HEK293T (cell line): ENCODE measurements at regions not wholly inside any gene's neighbourhood (a gene's known extent, or its start where the extent isn't known, plus 50 kb on each side); places are given as distances from the start of the nearest gene placed in this dataset.

Experiments
- CTCF ChIA-PET: fragments of 350-600 bp; formaldehyde crosslinking; extraction: SDS; loops from one replicate; lab custom pipeline; 2021; ENCODE audit warnings: antibody characterized with exemption, inconsistent platforms; lab: Yijun Ruan, JAX
- POLR2A ChIA-PET: fragments of 350-600 bp; formaldehyde crosslinking; extraction: SDS; loops from one replicate; lab custom pipeline; 2020; ENCODE audit warnings: antibody characterized with exemption, inconsistent platforms; lab: Yijun Ruan, JAX
- DNase-seq: peaks from one replicate; pipeline ENCODE4 v3.0.0; 2012; ENCODE audit warnings: mixed read lengths; ENCODE audit errors: extremely low spot score
- ARNT ChIP-seq: fragments of 450-650 bp; IDR thresholded peaks from 2 replicates; pipeline ENCODE4 v1.6.1; 2017; ENCODE audit warnings: mild to moderate bottlenecking
- BHLHE40 ChIP-seq: fragments of 450-650 bp; IDR thresholded peaks from 2 replicates; pipeline ENCODE4 v1.6.1; 2016; ENCODE audit warnings: mild to moderate bottlenecking, moderate library complexity, borderline replicate concordance
- CTBP1 ChIP-seq: fragments of 450-650 bp; IDR thresholded peaks from 2 replicates; pipeline ENCODE4 v1.6.1; 2016; ENCODE audit warnings: borderline replicate concordance
- ELF4 ChIP-seq: fragments of 450-650 bp; IDR thresholded peaks from 2 replicates; pipeline ENCODE4 v1.6.1; 2017; ENCODE audit warnings: antibody characterized with exemption
- FOXA1 ChIP-seq: fragments of 450-650 bp; IDR thresholded peaks from 2 replicates; pipeline ENCODE4 v1.6.1; 2016; ENCODE audit warnings: mild to moderate bottlenecking
- FOXK2 ChIP-seq: fragments of 450-650 bp; IDR thresholded peaks from 2 replicates; pipeline ENCODE4 v1.6.1; 2016; ENCODE audit warnings: mild to moderate bottlenecking
- FOXM1 ChIP-seq: fragments of 450-650 bp; IDR thresholded peaks from 2 replicates; pipeline ENCODE4 v1.6.1; 2017; ENCODE audit warnings: mild to moderate bottlenecking, borderline replicate concordance
- HDGF ChIP-seq: fragments of 450-650 bp; IDR thresholded peaks from 2 replicates; pipeline ENCODE4 v1.6.1; 2017; ENCODE audit warnings: antibody characterized with exemption, borderline replicate concordance
- L3MBTL2 ChIP-seq: fragments of 450-650 bp; conservative IDR thresholded peaks from 2 replicates; pipeline ENCODE4 v1.6.1; 2016; ENCODE audit warnings: mild to moderate bottlenecking
- LEF1 ChIP-seq: fragments of 450-650 bp; IDR thresholded peaks from 2 replicates; pipeline ENCODE4 v1.6.1; 2017; ENCODE audit warnings: mild to moderate bottlenecking, borderline replicate concordance
- NFRKB ChIP-seq: fragments of 450-650 bp; IDR thresholded peaks from 2 replicates; pipeline ENCODE4 v1.6.1; 2016; ENCODE audit warnings: mild to moderate bottlenecking, moderate library complexity
- PKNOX1 ChIP-seq: fragments of 450-650 bp; IDR thresholded peaks from 2 replicates; pipeline ENCODE4 v1.6.1; 2016
- SP1 ChIP-seq: fragments of 450-650 bp; IDR thresholded peaks from 2 replicates; pipeline ENCODE4 v1.6.1; 2017
- SUZ12 ChIP-seq: fragments of 450-650 bp; IDR thresholded peaks from 2 replicates; pipeline ENCODE4 v1.6.1; 2016; ENCODE audit warnings: mild to moderate bottlenecking
- TARDBP ChIP-seq: fragments of 450-650 bp; IDR thresholded peaks from 2 replicates; pipeline ENCODE4 v1.6.1; 2016
- ZNF384 ChIP-seq: fragments of 450-650 bp; IDR thresholded peaks from 2 replicates; pipeline ENCODE4 v1.6.1; 2016

DNA sequence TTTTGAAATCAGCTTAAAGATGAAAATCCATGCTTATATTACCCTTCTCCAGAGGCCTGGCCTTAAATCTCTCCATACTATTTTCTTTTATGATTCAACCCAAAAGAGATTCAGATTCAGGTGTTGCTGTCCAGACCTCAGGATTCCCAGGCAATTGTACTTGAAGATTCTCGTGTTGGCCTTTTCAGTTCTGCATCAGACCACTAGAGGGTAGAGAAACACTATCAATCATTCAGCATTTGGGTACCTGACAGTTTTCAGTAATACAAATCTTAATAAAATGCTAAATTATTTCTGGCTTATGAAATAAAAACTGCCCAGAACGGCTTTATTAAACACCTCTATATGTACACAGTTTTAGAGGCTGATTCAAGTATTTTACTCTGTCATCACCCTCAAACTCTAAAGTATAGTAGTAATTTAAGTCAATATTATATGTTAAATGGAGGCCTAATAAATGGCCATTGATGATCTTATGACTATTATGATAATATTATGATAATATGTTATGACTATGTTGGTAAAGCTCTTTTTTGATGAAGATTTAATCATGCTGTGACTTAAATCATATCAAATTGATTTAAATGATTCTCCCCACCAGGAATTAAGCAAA, 301.1 kb downstream of the DUSP6 start:
- TF ChIP-seq FOXA1: no peak
- peak; percentile 89 for TF ChIP-seq PKNOX1
- peak; percentile 43 for DNase-seq
- CTCF ChIA-PET: interaction anchor here (0.7 to 1.0 kb wide), 2 partner anchors 12 to 300 kb away, joined by 4 read pairs; no protein-coding TSS in a partner anchor
- POLR2A ChIA-PET: no interaction called here

- CTCF ChIA-PET: no interaction called here
- no peak for TF ChIP-seq L3MBTL2
- DNase-seq: no peak
- POLR2A ChIA-PET: no interaction called here
Measured at GRCh38 chr12:89047856-89048418, 304.4 kb downstream of the DUSP6 start.

DNA sequence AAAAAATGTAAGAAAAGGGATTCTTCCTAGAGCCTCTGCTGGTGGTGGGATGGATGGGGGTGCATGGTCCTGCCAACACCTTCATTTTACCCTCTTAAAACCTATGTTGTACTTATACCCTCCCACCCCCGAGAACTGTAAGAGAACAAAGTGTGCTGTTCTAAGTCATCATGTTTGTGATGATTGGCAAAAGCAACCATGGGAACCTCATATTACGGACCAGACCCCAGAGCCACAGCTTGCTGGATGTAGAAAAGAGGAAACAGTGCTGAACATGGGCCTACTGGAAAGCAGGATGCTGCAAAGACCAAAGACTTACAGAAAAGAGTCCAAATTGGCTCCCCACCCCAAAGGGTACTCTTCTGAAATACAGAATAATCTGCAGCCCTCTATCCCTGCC, 311.2 kb downstream of the DUSP6 start:
- TF ChIP-seq ELF4: no peak
- no peak for TF ChIP-seq PKNOX1
- TF ChIP-seq ARNT: no peak
- TF ChIP-seq FOXK2: no peak
- TF ChIP-seq L3MBTL2: no peak
- no peak for TF ChIP-seq FOXM1
- TF ChIP-seq TARDBP: no peak
- TF ChIP-seq FOXA1: no peak
- TF ChIP-seq HDGF: no peak
- no peak for TF ChIP-seq SUZ12
- TF ChIP-seq SP1: no peak
- TF ChIP-seq BHLHE40: no peak
- TF ChIP-seq NFRKB: no peak
- no peak for TF ChIP-seq LEF1
- TF ChIP-seq CTBP1: no peak
- no peak for TF ChIP-seq ZNF384
- no peak for DNase-seq

DNA sequence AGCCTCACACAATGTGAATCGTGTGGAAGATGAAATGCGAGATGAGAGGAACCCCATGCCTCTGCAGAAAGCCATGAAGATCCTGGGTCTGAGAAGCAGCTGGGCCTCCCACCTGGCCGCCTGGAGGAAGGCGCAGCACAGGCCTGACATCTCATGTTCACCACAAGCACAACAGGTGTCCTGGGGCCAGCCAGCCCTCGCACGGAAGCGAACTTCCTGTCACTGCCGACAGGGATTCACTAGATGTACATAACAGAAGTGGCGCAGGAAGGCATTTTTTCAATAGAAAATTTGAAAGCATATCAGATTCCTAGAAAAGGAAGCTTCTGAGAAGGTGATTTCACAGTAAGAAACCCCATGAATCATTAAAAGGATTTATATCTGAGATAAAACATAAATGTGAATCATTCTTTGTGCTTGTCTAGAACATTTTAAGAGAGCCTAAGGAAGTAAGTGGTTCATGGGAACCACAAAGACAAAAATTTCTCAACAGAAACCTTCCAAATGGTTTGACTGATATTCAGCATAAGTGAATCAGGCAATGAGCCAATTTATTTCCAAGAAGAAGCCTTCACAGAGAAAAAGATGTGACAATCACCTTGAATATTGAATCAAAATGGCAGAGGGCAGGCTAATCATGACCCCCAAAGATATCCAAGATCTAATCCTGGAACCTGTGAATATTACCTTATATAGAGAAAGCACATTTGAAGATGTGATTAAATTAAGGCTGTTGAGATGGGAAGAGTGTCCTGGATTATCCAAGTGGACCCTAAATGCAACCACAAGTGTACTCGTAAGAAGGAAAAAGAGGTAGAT, 311.9 kb downstream of the DUSP6 start:
- peak; percentile 51 for DNase-seq
- TF ChIP-seq FOXM1 (no peak), SUZ12 (no peak), TARDBP (no peak)
- ChIA-PET CTCF (interaction anchor here (0.5 kb wide), 1 partner anchor 113 kb away, joined by 9 read pairs; no protein-coding TSS in a partner anchor), POLR2A (no interaction called here)

More for the DNA sequence above, 311.2 kb downstream of the DUSP6 start:
- ChIA-PET CTCF (no interaction called here), POLR2A (no interaction called here)

DNA sequence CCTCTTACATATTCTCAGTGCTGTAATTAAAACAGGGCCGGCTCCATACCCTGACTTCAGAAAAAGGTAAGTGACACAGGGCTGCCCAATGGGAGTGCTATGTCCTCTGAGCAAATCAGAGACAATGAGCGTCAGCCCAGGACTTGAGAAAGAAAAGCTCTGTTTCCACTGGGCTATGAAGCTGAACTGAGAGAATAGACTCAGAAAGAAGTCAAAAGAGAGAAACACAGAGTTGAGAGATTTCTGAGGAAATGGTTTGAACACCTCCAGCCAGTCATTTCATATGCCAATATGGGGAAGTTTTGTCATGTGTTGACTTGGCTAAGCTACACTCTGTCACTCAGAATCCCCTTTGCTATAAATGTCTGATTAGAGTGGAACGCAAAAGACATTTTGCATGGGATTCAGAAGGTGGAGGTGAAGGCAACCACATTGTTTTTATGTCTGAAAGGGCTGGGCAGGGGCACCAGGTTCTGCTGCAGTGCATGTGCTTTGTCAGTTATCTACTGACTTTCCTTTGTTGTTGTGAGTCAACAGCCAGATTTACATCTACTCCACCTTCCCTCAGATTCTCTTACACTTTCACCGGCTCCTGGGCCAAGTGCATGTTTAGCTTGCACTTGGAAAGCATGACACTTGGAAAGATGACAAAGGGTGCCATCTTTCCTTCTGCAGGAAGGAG, 313.3 kb downstream of the DUSP6 start:
- CTCF ChIA-PET: interaction anchor here (0.6 to 1.9 kb wide), 2 partner anchors 20 to 24 kb away, joined by 3 to 7 read pairs; no protein-coding TSS in a partner anchor
- POLR2A ChIA-PET: interaction anchor here (0.6 to 1.3 kb wide), 2 partner anchors 314 to 880 kb away, joined by 4 to 5 read pairs; no protein-coding TSS in a partner anchor
- TF ChIP-seq PKNOX1 (no peak), L3MBTL2 (no peak), BHLHE40 (no peak), FOXK2 (no peak), ELF4 (no peak)
- no peak for DNase-seq

DNA sequence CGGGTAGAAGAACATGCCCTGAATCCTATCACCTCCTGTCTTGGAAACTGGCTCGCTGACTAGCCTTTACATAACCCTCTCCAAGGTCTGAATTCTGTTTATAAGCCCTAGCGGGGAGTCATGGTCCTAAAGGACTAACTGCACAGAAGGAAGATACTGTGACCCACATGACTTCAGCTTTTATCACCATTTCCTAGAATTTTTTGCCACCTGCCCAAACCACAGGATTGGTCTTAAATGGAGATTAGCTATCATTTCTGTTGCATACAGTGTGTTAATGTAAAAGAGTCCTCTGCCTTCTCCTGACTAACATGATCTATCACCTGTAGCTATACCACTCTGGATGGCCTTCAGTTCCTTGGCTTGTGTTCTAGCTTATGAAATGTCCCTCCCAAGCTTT, 319.2 kb downstream of the DUSP6 start:
- DNase-seq: no peak
- POLR2A ChIA-PET: no interaction called here
- TF ChIP-seq NFRKB (no peak), PKNOX1 (no peak), TARDBP (no peak), ELF4 (no peak), HDGF (no peak), FOXA1 (no peak), FOXM1 (no peak)
- CTCF ChIA-PET: no interaction called here
